GM19351 (cell line): ENCODE measurements at regions not wholly inside any gene's neighbourhood (a gene's known extent, or its start where the extent isn't known, plus 50 kb on each side); places are given as distances from the start of the nearest gene placed in this dataset.
"Not testable (repeated sequence)": the region's sequence is repeated elsewhere in the genome, so short reads cannot be mapped to it uniquely, and the experiment has no call there.

Experiments
- ATAC-seq: cut with Tn5 transposase; IDR thresholded peaks from one replicate; pipeline ENCODE4 v1.9.1; 2021; ENCODE audit warnings: mild to moderate bottlenecking, moderate library complexity; ENCODE audit not compliant: unreplicated experiment

- no peak for ATAC-seq
Observed at GRCh38 chr2:129192117-129192516, 787.3 kb upstream of the RAB6C start.

GRCh38 chr2:129192841-129193253 lies 786.6 kb upstream of the RAB6C start:
- ATAC-seq = no peak

- no peak for ATAC-seq
Observed at GRCh38 chr2:129193961-129194360, 785.5 kb upstream of the RAB6C start.

GRCh38 chr2:129199501-129199900 lies 780.0 kb upstream of the RAB6C start:
- no peak for ATAC-seq

- ATAC-seq = no peak
Observed at GRCh38 chr2:129201696-129202095, 777.8 kb upstream of the RAB6C start.

- ATAC-seq = no peak
Observed at GRCh38 chr2:129203331-129203730, 776.1 kb upstream of the RAB6C start.

- ATAC-seq = not testable (repeated sequence)
Observed at GRCh38 chr2:129204581-129204980, 774.9 kb upstream of the RAB6C start.

GRCh38 chr2:129205176-129205575 lies 774.3 kb upstream of the RAB6C start:
- ATAC-seq = no peak

- no peak for ATAC-seq
Observed at GRCh38 chr2:129205766-129206165, 773.7 kb upstream of the RAB6C start.

GRCh38 chr2:129212299-129212958 lies 767.0 kb upstream of the RAB6C start:
- no peak for ATAC-seq

GRCh38 chr2:129224022-129224421 lies 755.4 kb upstream of the RAB6C start:
- no peak for ATAC-seq

GRCh38 chr2:129224486-129224885 lies 755.0 kb upstream of the RAB6C start:
- ATAC-seq = no peak

- no peak for ATAC-seq
Observed at GRCh38 chr2:129229196-129229595, 750.3 kb upstream of the RAB6C start.

- ATAC-seq = no peak
Observed at GRCh38 chr2:129229830-129230441, 749.5 kb upstream of the RAB6C start.

- ATAC-seq = no peak
Observed at GRCh38 chr2:129231924-129232323, 747.5 kb upstream of the RAB6C start.

- ATAC-seq = no peak
Observed at GRCh38 chr2:129233166-129233565, 746.3 kb upstream of the RAB6C start.

- no peak for ATAC-seq
Observed at GRCh38 chr2:129233751-129234406, 745.6 kb upstream of the RAB6C start.

GRCh38 chr2:129236601-129237000 lies 742.9 kb upstream of the RAB6C start:
- no peak for ATAC-seq

- ATAC-seq = no peak
Observed at GRCh38 chr2:129237966-129238725, 741.3 kb upstream of the RAB6C start.

GRCh38 chr2:129239141-129239540 lies 740.3 kb upstream of the RAB6C start:
- ATAC-seq = no peak

- no peak for ATAC-seq
Observed at GRCh38 chr2:129240061-129240460, 739.4 kb upstream of the RAB6C start.

GRCh38 chr2:129242269-129242668 lies 737.2 kb upstream of the RAB6C start:
- no peak for ATAC-seq
